Peyer's patch (tissue), 4 donors: ENCODE measurements at regions not wholly inside any gene's neighbourhood (a gene's known extent, or its start where the extent isn't known, plus 50 kb on each side); places are given as distances from the start of the nearest gene placed in this dataset.

ENCODE experiments used
- DNase-seq, 3 donors: peaks; one replicate each; pipeline ENCODE4 v3.0.0-alpha.2; 2017 to 2019
- H3K27ac ChIP-seq, 4 donors: fragments of 200-600 bp; sonication (generic); one replicate each; pipeline ENCODE4 v1.5.1; 2016 to 2019
- H3K27me3 ChIP-seq, 2 donors: fragments of 200-600 bp; sonication (generic); one replicate each; pipeline ENCODE4 v1.5.1; 2019
- H3K36me3 ChIP-seq, 3 donors: fragments of 200-600 bp; sonication (generic); one replicate each; pipeline ENCODE4 v1.5.1; 2016 to 2019
- H3K4me1 ChIP-seq, 4 donors: fragments of 200-600 bp; sonication (generic); one replicate each; pipeline ENCODE4 v1.5.1; 2016 to 2019
- H3K4me3 ChIP-seq, 4 donors: fragments of 200-600 bp; sonication (generic); 1 replicate in 3 of 4; 2 replicates in 1 of 4; pipeline ENCODE4 v1.5.1; 2016 to 2019; ENCODE audit warnings: mild to moderate bottlenecking in 1 of 4
- H3K9me3 ChIP-seq, 4 donors: fragments of 200-600 bp; sonication (generic); one replicate each; pipeline ENCODE4 v1.5.1; 2016 to 2019; ENCODE audit warnings: mild to moderate bottlenecking in 1 of 4
- CTCF ChIP-seq, 6 experiments: fragments of 450-650 bp in 4 of 6; fragments of 200-600 bp in 2 of 6; sonication (generic) in 1 of 6; IDR thresholded peaks; one replicate each; pipeline ENCODE4 v1.5.1; 2017 to 2019; ENCODE audit warnings: antibody characterized with exemption in 6 of 6, mild to moderate bottlenecking in 3 of 6, moderate library complexity in 1 of 6
- POLR2A ChIP-seq, 2 donors: fragments of 450-650 bp; IDR thresholded peaks; one replicate each; pipeline ENCODE4 v1.5.1; 2017; ENCODE audit warnings: antibody characterized with exemption in 2 of 2, mild to moderate bottlenecking in 2 of 2, moderate library complexity in 2 of 2

GRCh38 chr6:16953446-16953845 lies 148.4 kb upstream of the STMND1 start:
- H3K27me3 ChIP-seq, result no peaks in the 10 kb centered on the region
- no peaks in the 10 kb centered on the region for H3K4me1 ChIP-seq
- no peak overlapping the region for H3K4me3 ChIP-seq
- DNase-seq, result no peak
- H3K9me3 ChIP-seq, result no peaks in the 10 kb centered on the region
- TF ChIP-seq CTCF (IDR thresholded peaks at IDR 0.05) (no peak), POLR2A (IDR thresholded peaks at IDR 0.05) (no peak)
- H3K36me3 ChIP-seq, result no peaks in the 10 kb centered on the region
- H3K27ac ChIP-seq, result no peak overlapping the region

- no peak overlapping the region for H3K27ac ChIP-seq
- H3K4me3 ChIP-seq, result no peak overlapping the region
- H3K4me1 ChIP-seq, result no peaks in the 10 kb centered on the region
- H3K36me3 ChIP-seq, result no peaks in the 10 kb centered on the region
- TF ChIP-seq POLR2A (IDR thresholded peaks at IDR 0.05), result no peak
- no peak for TF ChIP-seq CTCF (IDR thresholded peaks at IDR 0.05)
- no peak for DNase-seq
- H3K9me3 ChIP-seq, result no peaks in the 10 kb centered on the region
- no peaks in the 10 kb centered on the region for H3K27me3 ChIP-seq
Measured at GRCh38 chr6:16950825-16951495, 150.9 kb upstream of the STMND1 start.

- TF ChIP-seq CTCF (IDR thresholded peaks at IDR 0.05) (no peak), POLR2A (IDR thresholded peaks at IDR 0.05) (no peak)
- H3K9me3 ChIP-seq, result no peaks in the 10 kb centered on the region
- DNase-seq, result no peak
- H3K36me3 ChIP-seq, result no peaks in the 10 kb centered on the region
- no peaks in the 10 kb centered on the region for H3K27me3 ChIP-seq
- no peak overlapping the region for H3K27ac ChIP-seq
- no peak overlapping the region for H3K4me3 ChIP-seq
- H3K4me1 ChIP-seq, result no peaks in the 10 kb centered on the region
Measured at GRCh38 chr6:16950302-16950701, 151.5 kb upstream of the STMND1 start.

- Histone ChIP-seq H3K4me1 (no peaks in the 10 kb centered on the region), H3K27me3 (no peaks in the 10 kb centered on the region), H3K36me3 (no peaks in the 10 kb centered on the region), H3K27ac (no peak overlapping the region), H3K9me3 (no peaks in the 10 kb centered on the region), H3K4me3 (no peak overlapping the region)
- no peak for DNase-seq
- TF ChIP-seq CTCF (IDR thresholded peaks at IDR 0.05) (no peak), POLR2A (IDR thresholded peaks at IDR 0.05) (no peak)
Measured at GRCh38 chr6:16949716-16950115, 152.1 kb upstream of the STMND1 start.

GRCh38 chr6:16948396-16948795 lies 153.5 kb upstream of the STMND1 start:
- no peak for DNase-seq
- no peak overlapping the region for H3K27ac ChIP-seq
- H3K27me3 ChIP-seq, result no peaks in the 10 kb centered on the region
- no peaks in the 10 kb centered on the region for H3K36me3 ChIP-seq
- TF ChIP-seq CTCF (IDR thresholded peaks at IDR 0.05) (no peak), POLR2A (IDR thresholded peaks at IDR 0.05) (no peak)
- no peaks in the 10 kb centered on the region for H3K4me1 ChIP-seq
- H3K9me3 ChIP-seq, result no peaks in the 10 kb centered on the region
- H3K4me3 ChIP-seq, result no peak overlapping the region
